GM21825 (cell line): ENCODE measurements at regions not wholly inside any gene's neighbourhood (a gene's known extent, or its start where the extent isn't known, plus 50 kb on each side); places are given as distances from the start of the nearest gene placed in this dataset.

Source experiments
- ATAC-seq: cut with Tn5 transposase; IDR thresholded peaks from one replicate; pipeline ENCODE4 v1.9.1; 2021; ENCODE audit warnings: mild to moderate bottlenecking, moderate library complexity; ENCODE audit not compliant: unreplicated experiment

DNA sequence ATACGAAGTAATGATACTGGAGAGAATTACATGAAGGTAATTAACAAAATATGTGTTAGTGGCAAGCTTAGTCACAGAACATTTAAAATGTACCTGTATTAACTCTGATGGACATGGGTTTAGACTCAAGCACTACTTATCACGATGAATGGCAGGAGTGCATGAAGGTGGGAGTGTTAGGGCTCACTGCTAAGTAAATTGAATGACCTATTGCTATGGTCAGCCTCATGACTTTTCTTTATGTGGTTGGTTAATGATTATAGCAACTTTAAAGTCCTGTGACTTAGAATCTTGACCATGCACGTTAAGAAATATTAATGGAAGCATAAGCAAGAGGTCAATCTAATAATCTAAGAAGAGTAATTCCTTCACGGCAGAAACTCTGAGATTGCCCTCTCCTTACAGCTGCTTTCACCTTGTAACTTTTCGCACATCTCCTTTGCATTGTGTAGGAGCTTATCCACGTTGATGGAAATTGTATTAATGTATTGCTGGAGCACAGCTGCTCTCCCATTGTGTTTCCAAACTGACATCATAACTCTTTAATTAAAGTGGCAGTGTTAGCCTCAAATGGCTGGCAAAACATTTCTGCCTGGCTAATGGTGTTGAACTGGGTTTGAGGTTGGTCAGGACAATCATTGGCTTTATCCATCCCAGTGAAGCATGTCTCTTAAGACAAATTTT, 114.5 kb downstream of the RXFP2 start:
- ATAC-seq = no peak

DNA sequence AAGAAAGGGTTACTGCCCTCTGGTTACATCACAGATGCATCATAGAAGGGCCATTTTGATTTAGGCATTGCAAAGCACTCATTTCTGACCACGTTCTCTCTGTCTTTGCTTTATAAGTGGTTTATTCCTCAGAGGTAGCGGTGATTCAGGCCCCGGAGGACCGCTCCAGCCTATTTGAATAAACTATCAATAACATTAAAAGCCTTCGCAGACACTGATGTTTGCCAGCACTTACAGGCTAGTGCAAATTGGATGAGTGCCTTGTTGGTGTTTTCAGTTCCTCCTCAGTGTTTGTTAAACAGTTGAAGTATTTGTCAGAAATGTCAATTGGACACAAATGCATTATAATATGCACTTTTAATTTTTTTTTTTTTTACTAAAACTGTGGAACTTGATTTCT, 120.2 kb downstream of the RXFP2 start:
- no peak for ATAC-seq

DNA sequence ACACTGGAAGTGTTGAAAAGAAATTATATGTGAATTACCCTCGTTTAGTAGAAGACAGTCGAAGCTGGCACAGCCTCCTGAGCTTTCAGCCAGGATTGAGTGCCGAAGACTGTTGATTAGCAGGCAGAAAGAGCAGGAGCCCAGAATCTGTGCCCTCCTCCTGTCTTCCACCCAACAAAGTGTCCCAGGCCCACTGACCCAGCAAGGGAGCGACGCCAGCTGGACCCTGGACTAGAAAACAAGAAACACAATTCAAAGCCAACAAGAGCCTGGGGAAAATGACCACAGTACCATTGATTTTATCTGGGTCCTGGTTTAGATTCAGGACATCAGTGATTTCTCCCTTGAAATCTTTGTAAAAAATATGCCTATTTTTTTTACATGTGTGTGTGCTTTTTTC, 120.7 kb downstream of the RXFP2 start:
- ATAC-seq = no peak

DNA sequence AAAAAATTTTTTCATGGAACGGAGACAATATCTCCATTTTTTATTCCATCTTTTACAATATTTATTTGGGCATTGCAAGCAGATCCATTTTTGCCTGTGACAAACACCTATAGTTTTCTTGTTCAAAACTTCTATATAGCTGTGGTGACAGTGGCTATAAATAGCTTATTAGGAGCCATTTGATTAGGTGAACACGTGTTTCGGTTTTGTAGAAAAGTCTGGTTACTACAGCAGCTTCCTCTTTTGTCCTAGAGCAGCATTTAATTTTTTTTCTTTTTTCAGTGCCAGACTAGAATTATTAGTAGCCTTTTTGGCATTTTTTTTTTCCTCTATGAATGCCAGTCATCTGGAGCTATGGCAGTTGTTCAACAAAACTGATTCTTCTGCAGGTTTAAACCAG, 123.5 kb downstream of the RXFP2 start:
- ATAC-seq = no peak

DNA sequence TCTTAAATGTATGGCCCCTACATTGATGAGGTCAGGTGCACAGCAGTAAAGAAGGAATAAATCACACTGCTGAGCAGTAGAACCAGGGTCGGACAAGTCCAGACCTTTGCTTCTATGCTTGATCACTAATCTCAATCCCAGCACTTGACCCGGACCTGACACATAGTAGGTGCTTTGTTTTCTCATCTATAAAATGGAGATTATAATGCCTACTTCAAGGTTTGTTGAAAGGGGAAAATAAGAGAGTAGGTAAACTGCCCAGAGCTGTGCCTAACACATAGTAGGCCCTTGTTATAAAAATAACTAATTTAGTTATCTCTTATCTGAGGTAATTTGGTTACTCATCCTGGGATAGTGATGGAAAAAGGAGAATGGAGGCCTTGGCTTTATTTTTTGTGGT, 125.0 kb downstream of the RXFP2 start:
- ATAC-seq = no peak

DNA sequence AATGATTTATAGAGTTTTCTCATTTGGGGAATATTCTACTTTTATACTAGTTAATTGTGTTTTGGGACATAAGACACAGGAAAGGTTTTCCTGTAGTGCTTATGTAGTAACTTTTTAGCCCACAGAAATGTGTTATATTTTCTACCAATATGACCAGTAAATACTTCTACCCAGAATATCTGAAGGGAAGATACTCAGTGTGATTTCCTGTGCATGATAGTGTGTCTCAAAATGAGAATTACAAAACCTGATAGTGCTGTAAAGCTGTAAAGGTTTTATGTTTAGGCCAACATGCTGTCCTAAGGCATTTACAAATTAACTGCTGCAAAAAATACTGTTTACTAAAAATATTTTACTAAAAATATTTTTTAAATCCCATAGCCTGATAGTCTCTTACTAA, 126.8 kb downstream of the RXFP2 start:
- no peak for ATAC-seq

DNA sequence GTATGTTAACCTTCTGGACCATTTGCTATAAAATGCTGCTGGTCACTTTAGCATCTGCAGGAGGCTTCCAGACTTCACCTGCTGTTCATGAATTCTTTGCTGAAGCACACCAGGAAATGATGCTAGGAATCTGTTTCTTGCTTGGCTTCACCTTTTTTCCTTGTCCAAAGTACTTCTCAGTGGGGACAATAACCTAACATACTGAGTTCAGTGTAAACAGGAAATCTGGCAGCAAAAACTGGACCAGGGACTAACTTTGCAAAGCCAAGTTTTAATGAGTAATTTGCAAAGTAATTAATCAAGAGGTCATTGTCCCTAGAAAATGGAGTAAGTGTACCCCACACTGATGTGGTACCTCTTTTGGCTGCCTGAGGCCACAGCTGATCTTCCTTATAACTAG, 128.4 kb downstream of the RXFP2 start:
- ATAC-seq = no peak

DNA sequence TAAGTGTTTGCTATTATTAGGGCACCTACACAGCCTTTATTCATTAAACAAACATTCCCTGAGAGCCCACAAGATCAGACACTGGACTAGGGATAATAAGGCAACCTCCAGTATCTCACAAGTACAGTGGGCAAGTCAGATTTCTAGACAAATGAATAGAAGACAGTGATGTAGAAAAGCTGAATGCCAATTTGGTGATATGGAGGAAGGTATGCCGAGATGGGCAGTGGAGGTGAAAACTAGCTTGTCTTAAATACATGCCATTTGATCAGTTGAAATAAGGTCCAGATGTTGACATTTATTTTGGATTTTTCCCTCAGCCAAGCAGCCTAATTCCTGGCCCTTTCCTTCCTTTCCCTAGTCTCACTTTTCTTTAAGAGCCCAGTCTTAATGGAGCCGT, 130.3 kb downstream of the RXFP2 start:
- ATAC-seq = no peak

DNA sequence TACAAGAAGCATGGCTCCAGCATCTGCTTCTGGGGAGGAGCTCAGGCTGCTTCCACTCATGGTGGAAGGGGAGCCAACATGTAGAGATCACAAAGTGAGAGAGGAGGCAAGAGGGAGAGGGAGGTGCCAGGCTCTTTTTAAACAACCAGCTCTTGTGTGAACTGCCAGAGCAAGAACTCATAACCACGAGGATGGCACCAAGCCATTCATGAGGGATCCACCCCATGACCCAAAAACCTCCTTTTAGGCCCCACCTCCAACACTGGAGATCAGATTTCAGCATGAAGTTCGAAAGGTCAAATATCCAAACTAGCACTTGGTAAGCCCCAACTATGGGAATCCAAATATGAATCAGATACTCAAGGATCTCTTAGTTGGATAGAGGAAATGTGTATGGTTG, 131.2 kb downstream of the RXFP2 start:
- ATAC-seq = no peak

DNA sequence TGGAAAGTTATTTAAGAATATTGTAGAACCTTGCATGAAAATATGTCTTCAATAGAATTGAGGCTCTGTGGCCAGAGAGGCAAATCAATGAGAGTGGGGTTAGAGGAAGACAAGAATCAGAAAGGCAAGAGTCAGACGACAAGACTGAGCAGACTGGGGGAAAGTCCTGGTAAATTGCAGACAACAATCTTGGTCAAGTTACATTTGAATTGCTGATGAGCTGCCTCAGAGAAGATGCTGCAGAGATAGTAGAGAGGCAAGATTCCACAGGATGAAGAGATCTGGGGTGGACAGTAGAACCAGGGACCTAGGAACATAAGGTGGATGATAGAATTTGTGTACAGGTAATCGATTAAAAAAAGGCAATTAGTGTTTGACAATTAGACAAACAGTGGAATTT, 133.8 kb downstream of the RXFP2 start:
- no peak for ATAC-seq

DNA sequence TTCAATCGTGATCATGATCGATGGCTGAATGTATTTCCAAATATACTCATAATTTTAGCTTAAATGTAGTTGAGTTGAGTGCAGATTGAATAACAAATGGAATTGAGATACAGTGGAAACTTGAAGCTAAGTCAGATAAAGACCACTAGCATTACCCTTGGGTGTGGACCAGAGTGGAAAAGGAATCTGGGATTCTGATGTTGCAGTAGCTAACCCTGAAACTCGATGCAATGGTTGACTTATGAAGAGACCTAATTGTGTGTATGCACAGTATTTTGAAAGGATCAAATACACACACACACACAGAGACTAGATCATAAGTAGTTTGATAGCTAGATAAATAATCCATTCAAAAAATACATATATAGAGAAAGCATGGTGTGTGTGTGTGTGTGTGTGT, 135.8 kb downstream of the RXFP2 start:
- no peak for ATAC-seq

DNA sequence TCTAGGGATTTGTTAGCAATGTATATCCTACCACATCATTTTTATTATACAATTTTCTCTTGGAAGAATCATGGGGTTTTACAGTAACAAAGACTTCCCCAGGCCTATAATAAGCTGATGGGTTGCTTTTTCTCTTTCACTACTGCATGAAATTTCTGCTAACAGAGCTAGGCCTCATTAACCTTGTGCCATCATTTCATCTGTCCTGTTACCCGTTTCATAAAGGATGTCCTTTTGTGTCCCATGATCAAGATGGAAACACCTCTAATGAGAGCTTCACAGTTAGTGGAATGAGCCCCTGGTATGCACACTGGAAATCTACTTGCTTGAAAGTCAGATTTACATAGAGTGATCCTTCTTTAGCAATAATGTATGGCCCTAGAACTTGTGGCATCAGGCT, 138.7 kb downstream of the RXFP2 start:
- ATAC-seq = no peak

DNA sequence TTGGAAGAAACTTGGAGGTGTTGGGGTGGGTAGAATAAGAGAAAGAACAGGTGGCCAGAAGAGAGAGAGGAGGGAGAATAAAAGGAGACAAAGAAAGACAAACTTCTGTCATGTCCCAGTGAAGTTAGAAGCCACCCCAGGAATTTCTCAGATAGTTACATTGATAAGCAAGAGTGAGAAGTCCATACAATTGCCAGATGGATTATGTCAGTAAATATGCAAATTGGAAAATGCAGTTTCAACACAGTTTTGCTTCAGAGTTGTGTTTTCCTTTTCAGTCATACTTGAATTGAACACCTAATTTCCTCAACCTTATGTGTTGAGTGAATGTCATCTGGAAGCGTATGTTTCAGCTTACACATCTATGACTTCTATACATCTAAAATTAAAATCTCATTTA, 139.2 kb downstream of the RXFP2 start:
- no peak for ATAC-seq

DNA sequence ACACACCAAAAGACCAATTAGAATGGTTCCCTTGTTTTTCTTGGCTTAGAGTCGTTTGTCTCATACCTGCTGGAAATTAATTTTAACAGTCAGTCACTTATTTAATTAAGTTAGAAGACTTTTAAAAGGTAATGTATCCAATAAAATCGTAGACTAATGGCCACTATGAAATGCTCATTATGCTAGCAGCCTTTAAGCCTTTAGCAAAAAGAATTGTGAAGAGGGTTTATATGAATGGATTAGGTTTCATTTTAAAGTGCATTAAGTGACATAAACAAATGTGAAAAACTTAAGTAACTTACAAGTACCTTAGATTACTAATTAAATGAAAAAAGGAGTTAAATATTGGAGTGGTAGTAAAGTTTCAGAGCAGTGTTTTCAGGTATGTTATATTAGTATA, 139.6 kb downstream of the RXFP2 start:
- ATAC-seq = no peak

DNA sequence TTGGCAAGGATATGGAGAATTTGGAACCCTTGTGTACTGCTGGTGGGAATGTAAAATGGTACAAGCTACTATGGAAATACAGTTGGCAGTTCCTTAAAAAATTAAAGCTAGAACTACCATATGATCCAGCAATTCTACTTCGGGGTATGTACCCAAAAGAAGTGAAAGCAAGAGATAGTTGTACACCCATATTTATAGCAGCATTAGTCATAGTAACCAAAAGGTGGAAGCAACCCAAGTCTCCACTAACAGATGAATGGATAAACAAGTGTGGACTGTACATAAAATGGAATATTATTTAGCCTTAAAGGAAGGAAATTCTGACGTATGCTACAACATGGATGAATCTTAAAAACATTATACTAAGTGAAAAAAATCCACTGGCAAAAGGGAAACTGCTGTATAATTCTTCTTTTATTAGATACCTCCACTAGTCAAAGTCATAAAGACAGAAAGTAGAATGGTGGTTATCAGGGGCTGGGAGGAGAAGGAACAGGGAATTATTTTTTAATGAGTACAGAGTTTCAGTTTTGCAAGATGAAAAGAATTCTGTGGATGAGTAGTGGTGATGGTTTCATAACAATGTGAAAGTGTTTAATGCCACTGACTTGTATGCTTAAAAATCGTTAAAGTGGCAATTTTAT, 141.6 kb downstream of the RXFP2 start:
- no peak for ATAC-seq

DNA sequence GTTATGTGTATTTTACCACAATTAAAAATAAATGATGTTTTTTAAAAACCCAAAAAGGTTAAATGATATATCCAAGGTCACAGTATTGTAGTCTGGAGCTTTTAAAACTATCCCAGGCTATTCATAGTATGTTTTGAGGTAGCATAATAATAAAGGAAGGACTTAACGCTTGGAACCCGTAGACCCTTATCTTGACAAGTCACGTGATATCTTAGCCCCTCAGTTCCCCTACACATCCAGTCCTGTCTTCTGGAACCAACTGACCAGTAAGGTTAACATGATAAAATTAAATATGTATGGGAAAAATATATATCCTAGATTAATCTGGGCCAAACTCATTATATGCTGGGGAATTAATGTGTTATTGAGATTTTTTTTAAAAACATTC, 142.2 kb downstream of the RXFP2 start:
- ATAC-seq = no peak

DNA sequence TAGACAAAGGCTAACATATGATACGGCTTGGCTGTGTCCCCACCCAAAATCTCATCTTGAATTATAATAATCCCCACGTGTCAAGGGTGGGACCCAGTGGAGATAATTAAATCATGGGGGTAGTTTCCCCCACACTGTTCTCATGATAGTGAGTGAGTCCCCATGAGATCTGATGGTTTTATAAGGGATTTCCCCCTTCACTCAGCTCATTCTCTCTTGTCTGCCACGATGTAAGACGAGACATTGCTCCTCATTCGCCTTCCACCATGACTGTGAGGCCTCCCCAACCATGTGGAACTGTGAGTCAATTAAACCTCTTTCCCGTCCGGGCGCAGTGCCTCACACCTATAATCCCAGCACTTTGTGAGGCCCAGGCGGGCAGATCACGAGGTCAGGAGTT, 143.5 kb downstream of the RXFP2 start:
- ATAC-seq = no peak

DNA sequence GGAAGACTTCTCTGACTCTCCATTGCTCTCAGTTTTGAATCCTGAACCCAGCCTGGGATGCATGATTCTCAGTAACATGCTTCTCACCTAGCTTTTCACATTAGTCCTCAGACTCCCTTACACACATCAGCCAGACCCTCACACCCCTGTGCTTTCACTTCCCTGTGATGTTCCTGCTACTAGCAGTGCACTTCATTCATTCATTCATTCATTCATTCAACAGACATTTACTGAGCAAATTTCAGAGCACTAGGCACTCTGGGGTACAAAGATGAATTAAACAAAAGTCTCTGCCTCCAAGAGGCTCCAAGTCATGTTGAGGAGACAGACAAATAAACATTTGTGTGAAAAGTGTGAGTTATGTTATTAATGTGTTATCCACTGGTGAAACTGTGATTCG, 145.2 kb downstream of the RXFP2 start:
- no peak for ATAC-seq

DNA sequence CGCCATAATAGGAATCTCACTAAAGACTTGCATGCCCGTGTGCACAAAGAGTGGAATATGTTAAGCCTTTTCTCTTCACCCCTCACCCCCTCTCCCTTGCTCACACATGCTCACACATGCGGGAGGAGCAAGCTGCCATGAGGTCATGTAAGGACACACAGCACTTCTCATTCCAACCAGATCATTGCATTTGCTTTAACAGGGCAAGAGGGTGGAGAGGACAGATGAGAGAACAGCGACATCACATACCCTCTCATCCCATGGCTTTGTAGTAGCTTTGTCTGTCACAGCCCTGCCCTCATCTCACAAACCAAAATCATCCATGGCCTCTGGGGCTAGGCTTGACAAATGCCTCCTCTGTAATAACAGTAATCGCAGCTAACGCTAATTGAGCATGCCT, 145.6 kb upstream of the FRY start:
- no peak for ATAC-seq

DNA sequence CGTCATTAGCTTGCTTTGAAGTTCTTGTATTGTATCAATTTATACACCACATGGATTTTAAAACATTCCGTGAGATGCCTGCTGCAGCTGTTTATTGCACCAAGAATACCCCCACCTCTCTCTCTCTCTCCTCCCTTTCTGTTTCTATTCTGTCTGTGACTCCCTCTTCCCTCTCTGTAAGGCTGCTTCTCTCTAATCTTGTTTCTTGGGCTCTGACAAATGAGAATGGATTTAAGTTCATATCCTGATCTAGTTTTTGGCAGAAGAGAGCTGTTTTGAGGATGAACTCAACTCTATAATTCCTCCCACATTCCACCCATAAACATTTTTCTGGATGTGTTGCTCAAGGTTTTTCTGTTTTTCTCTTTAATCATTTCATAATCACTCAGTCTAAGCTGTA, 144.3 kb upstream of the FRY start:
- ATAC-seq = no peak

DNA sequence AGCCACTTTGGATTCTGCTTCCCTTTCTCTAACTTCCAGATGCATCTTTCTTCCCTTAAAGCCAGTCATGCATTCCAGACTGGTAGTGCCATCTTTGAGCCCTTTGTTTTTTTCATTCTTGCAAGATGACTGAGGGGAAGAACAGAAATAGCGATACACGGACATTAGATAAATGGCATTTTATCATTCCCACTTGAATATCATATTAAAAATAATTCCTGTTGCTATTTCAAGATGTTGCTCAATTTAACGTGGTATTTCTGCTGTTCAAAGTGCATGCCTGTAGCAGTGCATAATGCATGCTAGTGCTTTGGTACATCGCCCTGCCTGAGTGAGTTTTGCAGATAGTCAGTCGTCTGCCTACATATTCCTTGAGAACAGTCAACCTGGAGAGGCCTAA, 140.6 kb upstream of the FRY start:
- ATAC-seq = no peak

DNA sequence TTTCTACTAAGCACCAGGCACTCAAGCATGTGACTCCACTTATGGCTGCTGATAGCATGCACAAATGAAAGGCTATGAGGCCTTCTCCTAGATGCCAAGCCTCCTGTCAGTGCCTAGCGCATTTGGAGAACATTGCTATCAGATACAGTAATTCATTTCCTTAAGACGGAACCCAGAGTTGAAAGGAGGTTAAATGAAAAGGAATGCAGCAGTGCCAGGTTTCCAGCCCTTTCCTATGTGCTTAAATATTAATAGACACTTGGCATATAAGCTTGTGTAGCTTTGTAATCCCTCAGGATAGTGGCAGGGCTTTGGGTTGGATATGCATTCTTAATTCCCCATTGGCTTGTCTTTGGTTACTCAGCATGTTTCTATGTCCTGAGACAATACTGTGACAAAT, 140.1 kb upstream of the FRY start:
- ATAC-seq = no peak

DNA sequence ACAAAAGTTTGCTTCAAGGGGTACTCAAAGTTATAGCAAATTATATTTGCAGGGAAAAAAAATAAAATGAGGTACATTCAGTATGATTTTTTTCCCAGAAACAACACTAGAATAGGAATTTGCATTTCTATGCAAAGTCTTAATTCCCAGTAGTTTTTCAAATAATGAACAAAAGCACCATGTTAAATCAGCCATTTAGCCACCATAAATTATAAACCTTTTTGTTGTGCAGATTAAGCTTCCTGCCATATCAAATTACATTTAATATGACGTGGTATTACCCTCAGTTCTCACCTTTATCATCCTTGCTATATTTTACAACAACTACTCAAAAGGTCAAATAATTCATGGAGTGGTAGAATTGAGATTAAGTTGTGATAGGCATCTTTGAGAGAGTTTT, 136.6 kb upstream of the FRY start:
- no peak for ATAC-seq
